PFSK-1 (cell line): ENCODE measurements at regions not wholly inside any gene's neighbourhood (a gene's known extent, or its start where the extent isn't known, plus 50 kb on each side); places are given as distances from the start of the nearest gene placed in this dataset.

Source experiments
- FOXP2 ChIP-seq: optimal IDR thresholded peaks from 2 replicates; pipeline ENCODE3; 2011; ENCODE audit warnings: borderline replicate concordance, control low read depth, inconsistent platforms; ENCODE audit not compliant: insufficient read depth; ENCODE audit errors: extremely low read length, extremely low read depth
- POLR2AphosphoS5 ChIP-seq: IDR thresholded peaks from 2 replicates; pipeline ENCODE4 v1.6.1; 2012; ENCODE audit warnings: low read depth, mild to moderate bottlenecking, control low read depth, low read length, moderate library complexity
- SIN3A ChIP-seq: IDR thresholded peaks from 2 replicates; pipeline ENCODE4 v1.6.1; 2012; ENCODE audit warnings: mild to moderate bottlenecking, low read length, moderate library complexity, borderline replicate concordance; ENCODE audit not compliant: insufficient read depth
- TAF1 ChIP-seq: IDR thresholded peaks from 2 replicates; pipeline ENCODE4 v1.6.1; 2012; ENCODE audit warnings: low read length, control low read depth, borderline replicate concordance; ENCODE audit not compliant: insufficient read depth
- TF ChIP-seq, protein P1 (sequence below), 2 experiments: IDR thresholded peaks; 2 replicates each; pipeline versions ENCODE4 v1.6.1 to v1.8.0; 2011 to 2012; ENCODE audit warnings: low read depth in 2 of 2, low read length in 2 of 2, control low read depth in 1 of 2, inconsistent platforms in 1 of 2, mild to moderate bottlenecking in 1 of 2, moderate library complexity in 1 of 2; ENCODE audit not compliant: insufficient read depth in 1 of 2

- no peak for TF ChIP-seq SIN3A
- TF ChIP-seq POLR2AphosphoS5 = no peak
- TF ChIP-seq TAF1 = no peak
- TF ChIP-seq, protein P1, sequence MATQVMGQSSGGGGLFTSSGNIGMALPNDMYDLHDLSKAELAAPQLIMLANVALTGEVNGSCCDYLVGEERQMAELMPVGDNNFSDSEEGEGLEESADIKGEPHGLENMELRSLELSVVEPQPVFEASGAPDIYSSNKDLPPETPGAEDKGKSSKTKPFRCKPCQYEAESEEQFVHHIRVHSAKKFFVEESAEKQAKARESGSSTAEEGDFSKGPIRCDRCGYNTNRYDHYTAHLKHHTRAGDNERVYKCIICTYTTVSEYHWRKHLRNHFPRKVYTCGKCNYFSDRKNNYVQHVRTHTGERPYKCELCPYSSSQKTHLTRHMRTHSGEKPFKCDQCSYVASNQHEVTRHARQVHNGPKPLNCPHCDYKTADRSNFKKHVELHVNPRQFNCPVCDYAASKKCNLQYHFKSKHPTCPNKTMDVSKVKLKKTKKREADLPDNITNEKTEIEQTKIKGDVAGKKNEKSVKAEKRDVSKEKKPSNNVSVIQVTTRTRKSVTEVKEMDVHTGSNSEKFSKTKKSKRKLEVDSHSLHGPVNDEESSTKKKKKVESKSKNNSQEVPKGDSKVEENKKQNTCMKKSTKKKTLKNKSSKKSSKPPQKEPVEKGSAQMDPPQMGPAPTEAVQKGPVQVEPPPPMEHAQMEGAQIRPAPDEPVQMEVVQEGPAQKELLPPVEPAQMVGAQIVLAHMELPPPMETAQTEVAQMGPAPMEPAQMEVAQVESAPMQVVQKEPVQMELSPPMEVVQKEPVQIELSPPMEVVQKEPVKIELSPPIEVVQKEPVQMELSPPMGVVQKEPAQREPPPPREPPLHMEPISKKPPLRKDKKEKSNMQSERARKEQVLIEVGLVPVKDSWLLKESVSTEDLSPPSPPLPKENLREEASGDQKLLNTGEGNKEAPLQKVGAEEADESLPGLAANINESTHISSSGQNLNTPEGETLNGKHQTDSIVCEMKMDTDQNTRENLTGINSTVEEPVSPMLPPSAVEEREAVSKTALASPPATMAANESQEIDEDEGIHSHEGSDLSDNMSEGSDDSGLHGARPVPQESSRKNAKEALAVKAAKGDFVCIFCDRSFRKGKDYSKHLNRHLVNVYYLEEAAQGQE (IDR thresholded peaks at IDR 0.05; ENCODE audit: insufficient read depth in 1 of 2, low read depth in 2 of 2, low read length in 2 of 2) = no peak
- TF ChIP-seq FOXP2 = no peak
Observed at GRCh38 chr5:63286724-63287123, 675.5 kb downstream of the HTR1A start.

DNA sequence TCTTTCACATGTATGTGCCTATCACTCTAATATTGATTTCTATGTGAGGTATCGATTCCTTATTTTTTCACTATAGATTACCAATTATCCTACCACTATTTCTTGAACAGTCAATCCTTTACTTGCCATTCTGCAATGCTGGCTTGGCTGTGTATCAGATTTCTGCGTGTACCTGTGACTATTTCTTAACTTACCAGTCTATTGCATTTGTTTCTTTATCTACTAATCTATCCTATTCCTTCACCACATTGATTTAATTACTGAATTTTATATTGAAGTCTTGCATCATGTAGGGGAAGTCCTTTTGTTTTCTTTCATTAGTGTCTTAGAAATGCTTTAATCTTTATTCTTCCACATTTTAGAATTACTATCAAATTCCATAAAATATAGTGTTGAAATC is 684.8 kb downstream of the LRRC70 start:
- no peak for TF ChIP-seq TAF1
- TF ChIP-seq, protein P1 (IDR thresholded peaks at IDR 0.05; ENCODE audit: insufficient read depth in 1 of 2, low read depth in 2 of 2, low read length in 2 of 2) = no peak
- no peak for TF ChIP-seq POLR2AphosphoS5
- TF ChIP-seq SIN3A = no peak
- TF ChIP-seq FOXP2 = no peak

DNA sequence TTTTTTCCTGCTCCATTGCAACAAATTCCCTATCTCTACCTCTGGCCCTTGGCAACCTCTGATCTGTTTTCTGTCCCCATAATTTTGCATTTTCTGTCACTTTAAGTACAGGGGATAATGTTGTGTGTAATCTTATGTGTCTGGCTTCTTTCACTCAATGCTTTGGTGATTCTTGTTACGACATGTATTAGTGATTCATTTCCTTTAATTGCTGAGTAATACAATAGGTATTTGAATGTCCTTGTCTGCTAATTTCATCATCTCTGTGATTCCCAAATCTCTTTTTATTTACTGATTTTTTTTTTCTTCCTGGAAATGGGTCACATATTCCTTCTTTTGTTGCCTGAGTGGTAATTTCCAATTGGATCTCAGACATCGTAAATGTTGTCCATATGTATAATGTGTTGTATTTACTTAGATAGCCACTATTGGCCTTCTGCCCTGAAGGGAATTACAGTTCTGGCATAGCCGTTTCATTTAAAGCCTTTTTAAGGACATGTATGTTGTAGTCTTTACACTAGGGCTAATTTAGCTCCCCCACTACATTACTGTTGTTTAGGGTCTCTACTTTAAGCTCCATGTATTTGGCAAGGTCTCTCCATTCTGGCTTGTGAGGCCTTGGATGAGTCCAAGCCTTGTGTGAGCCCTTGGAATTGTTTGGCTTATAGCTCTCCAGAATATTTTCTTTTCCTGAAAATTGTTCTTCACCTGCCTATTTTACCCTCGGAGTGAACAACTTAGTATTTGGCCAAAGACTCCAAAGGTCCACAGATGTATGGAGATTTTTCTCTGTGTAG is 683.8 kb downstream of the LRRC70 start:
- no peak for TF ChIP-seq TAF1
- TF ChIP-seq, protein P1 (IDR thresholded peaks at IDR 0.05; ENCODE audit: insufficient read depth in 1 of 2, low read depth in 2 of 2, low read length in 2 of 2) = no peak
- TF ChIP-seq FOXP2 = no peak
- TF ChIP-seq POLR2AphosphoS5 = no peak
- TF ChIP-seq SIN3A = no peak

DNA sequence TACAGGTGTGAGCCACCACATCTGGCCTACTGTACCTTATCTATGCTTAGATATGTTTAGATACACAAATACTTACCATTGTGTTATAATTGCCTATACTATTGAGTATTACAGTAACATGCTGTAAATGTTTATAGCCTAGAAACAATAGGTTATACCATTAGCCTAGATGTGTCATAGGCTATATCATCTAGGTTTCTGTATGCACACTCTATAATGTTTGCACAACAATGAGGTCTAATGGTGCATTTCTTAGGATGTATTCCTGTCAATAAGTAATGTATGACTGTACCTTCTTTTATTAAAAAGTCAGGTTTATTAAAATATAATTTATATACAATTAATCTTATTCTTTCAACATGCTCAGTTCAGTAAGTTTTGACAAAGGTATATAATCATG is 683.1 kb downstream of the LRRC70 start:
- TF ChIP-seq TAF1 (no peak), FOXP2 (no peak), POLR2AphosphoS5 (no peak), SIN3A (no peak)
- TF ChIP-seq, protein P1 (IDR thresholded peaks at IDR 0.05; ENCODE audit: insufficient read depth in 1 of 2, low read depth in 2 of 2, low read length in 2 of 2) = no peak
